ENCODE measurements at regions not wholly inside any gene's neighbourhood (a gene's known extent, or its start where the extent isn't known, plus 50 kb on each side); places are given as distances from the start of the nearest gene placed in this dataset.

DNA sequence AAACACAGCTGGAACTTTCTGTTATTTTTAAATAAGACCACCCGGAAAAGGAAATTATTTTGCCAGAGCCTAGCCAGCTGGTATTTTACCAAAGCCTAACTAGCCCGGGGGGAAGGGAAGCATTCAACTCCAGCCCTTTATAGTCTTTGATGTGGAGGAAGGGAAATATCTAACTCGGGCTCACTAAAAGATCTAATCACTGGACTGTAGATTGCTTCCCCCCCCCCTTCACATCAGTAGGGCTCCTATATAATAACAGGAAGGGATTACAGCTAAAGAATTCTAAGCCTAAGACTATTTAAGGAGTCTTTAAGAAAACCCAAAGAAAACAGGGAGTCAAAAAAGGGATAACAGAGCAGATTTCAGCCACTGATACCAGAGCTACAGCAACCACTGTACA lies 431.1 kb downstream of the KCNH5 start:
- Mint-ChIP-seq H3K27me3 (no peaks in the 10 kb centered on the region), H3K36me3 (no peaks in the 10 kb centered on the region), H3K4me3 (no peak overlapping the region), H3K27ac (no peak overlapping the region), H3K9me3 (no peaks in the 10 kb centered on the region), H3K4me1 (ENCODE audit: low read depth) (no peaks in the 10 kb centered on the region)
- intact Hi-C loops (cut with micrococcal nuclease): no loop called here
- DNase-seq: no peak
- ChIA-PET POLR2A (no interaction called here), CTCF (no interaction called here)

GRCh38 chr14:62616668-62617067 lies 428.6 kb downstream of the KCNH5 start:
- CTCF ChIA-PET: no interaction called here
- intact Hi-C loops (cut with micrococcal nuclease): no loop called here
- DNase-seq: no peak
- Mint-ChIP-seq H3K4me1 (ENCODE audit: low read depth) (no peaks in the 10 kb centered on the region), H3K27ac (no peak overlapping the region), H3K27me3 (no peaks in the 10 kb centered on the region), H3K4me3 (no peak overlapping the region), H3K36me3 (no peaks in the 10 kb centered on the region), H3K9me3 (no peaks in the 10 kb centered on the region)
- POLR2A ChIA-PET: no interaction called here

GRCh38 chr14:62626416-62626815 lies 418.8 kb downstream of the KCNH5 start:
- peaks cover 3% of the 10 kb centered on the region for H3K9me3 Mint-ChIP-seq
- POLR2A ChIA-PET: no interaction called here
- H3K4me3 Mint-ChIP-seq: no peak overlapping the region
- H3K36me3 Mint-ChIP-seq: no peaks in the 10 kb centered on the region
- H3K4me1 Mint-ChIP-seq (ENCODE audit: low read depth): no peaks in the 10 kb centered on the region
- H3K27me3 Mint-ChIP-seq: no peaks in the 10 kb centered on the region
- no peak overlapping the region for H3K27ac Mint-ChIP-seq
- intact Hi-C loops (cut with micrococcal nuclease): no loop called here
- CTCF ChIA-PET: no interaction called here
- no peak for DNase-seq

DNA sequence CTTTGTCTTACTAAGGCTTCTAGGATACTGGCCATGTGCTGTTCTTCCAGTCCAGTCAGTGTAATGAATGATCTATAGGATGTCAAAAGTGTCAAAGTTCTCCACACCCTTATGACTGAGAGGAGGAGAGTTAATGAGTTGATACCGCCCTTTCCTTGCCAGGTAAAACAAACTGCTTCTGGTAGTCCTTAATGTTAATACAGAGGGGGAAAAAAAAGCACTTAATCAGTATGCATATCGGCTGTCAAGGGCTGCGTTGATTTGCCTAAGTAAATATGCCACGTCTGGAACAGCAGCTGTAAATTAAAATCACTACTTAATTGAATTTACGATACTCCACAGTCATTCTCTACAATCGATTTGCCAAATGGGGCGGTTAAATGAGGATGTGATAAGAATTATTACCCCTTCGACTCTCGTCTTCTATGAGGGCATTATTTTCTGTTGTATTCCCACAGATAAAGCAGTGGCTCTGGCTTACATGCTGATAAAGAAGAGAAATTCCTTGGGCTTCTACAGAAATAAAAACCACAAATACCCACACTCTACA lies 416.0 kb downstream of the KCNH5 start:
- Mint-ChIP-seq H3K36me3 (no peaks in the 10 kb centered on the region), H3K4me1 (ENCODE audit: low read depth) (no peaks in the 10 kb centered on the region), H3K4me3 (no peak overlapping the region), H3K27ac (no peak overlapping the region), H3K27me3 (no peaks in the 10 kb centered on the region), H3K9me3 (peaks cover 3% of the 10 kb centered on the region)
- DNase-seq: no peak
- intact Hi-C loops (cut with micrococcal nuclease): no loop called here
- POLR2A ChIA-PET: no interaction called here
- CTCF ChIA-PET: no interaction called here

- Mint-ChIP-seq H3K4me1 (ENCODE audit: low read depth) (no peaks in the 10 kb centered on the region), H3K4me3 (no peak overlapping the region), H3K36me3 (no peaks in the 10 kb centered on the region), H3K9me3 (no peaks in the 10 kb centered on the region), H3K27ac (no peak overlapping the region), H3K27me3 (no peaks in the 10 kb centered on the region)
- no peak for DNase-seq
- POLR2A ChIA-PET: no interaction called here
- CTCF ChIA-PET: no interaction called here
- intact Hi-C loops (cut with micrococcal nuclease): no loop called here
Observed at GRCh38 chr14:62631176-62631575, 414.1 kb downstream of the KCNH5 start.

DNA sequence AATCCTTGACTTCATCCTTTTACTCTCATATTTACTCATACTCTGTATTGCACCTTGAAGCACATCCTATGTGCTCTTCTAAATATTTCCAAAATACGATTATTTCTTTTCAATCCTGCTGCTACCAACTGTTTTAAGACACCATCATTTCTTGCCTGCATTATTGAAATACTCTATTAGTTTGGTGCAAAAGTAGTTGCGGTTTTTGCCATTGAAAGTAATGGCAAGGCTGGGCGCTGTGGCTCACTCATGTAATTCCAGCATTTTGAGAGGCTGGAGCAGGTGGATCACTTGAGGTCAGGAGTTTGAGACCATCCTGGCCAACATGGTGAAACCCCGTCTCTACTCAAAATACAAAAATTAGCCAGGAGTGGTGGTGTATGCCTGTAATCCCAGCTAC lies 412.5 kb downstream of the KCNH5 start:
- no peaks in the 10 kb centered on the region for H3K9me3 Mint-ChIP-seq
- DNase-seq: no peak
- no peak overlapping the region for H3K27ac Mint-ChIP-seq
- H3K36me3 Mint-ChIP-seq: no peaks in the 10 kb centered on the region
- no peak overlapping the region for H3K4me3 Mint-ChIP-seq
- POLR2A ChIA-PET: no interaction called here
- H3K4me1 Mint-ChIP-seq (ENCODE audit: low read depth): no peaks in the 10 kb centered on the region
- no peaks in the 10 kb centered on the region for H3K27me3 Mint-ChIP-seq
- intact Hi-C loops (cut with micrococcal nuclease): no loop called here
- CTCF ChIA-PET: no interaction called here

DNA sequence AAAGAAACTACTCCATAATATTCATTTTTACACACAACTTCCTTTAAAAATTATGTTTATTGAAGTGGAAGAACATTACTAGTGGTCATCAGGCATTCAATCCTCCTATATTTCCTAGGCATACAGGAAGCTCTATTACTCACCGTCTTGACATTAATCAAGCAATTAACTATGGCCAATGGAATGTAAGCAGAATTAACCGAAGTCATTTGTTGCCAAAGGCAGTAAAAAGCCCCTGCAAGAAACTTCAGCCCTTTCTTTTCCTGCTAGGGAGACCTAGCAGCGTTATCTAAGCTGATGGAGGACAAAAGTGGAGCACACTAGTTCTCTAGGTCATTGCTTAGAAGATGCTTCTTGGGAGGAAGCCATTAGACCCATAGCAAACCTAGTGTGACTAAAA lies 399.6 kb downstream of the KCNH5 start:
- no peak overlapping the region for H3K4me3 Mint-ChIP-seq
- H3K4me1 Mint-ChIP-seq (ENCODE audit: low read depth): no peaks in the 10 kb centered on the region
- CTCF ChIA-PET: no interaction called here
- DNase-seq: no peak
- POLR2A ChIA-PET: no interaction called here
- intact Hi-C loops (cut with micrococcal nuclease): no loop called here
- H3K36me3 Mint-ChIP-seq: no peaks in the 10 kb centered on the region
- H3K27ac Mint-ChIP-seq: no peak overlapping the region
- H3K27me3 Mint-ChIP-seq: no peaks in the 10 kb centered on the region
- no peaks in the 10 kb centered on the region for H3K9me3 Mint-ChIP-seq
